ENCODE measurements at regions not wholly inside any gene's neighbourhood (a gene's known extent, or its start where the extent isn't known, plus 50 kb on each side); places are given as distances from the start of the nearest gene placed in this dataset.

GRCh38 chr4:111136967-111137366 lies 514.1 kb upstream of the PITX2 start:
- H3K36me3 ChIP-seq (replicated peaks in 1 of 2; ENCODE audit: control extremely low read depth in 1 of 2, control insufficient read depth in 1 of 2, extremely low read depth in 1 of 2, insufficient read depth in 2 of 2, low read length in 1 of 2), result no peaks in the 10 kb centered on the region
- peaks cover 0 to 6% (median 2%) of the 10 kb centered on the region in 3 donors for H3K9me3 ChIP-seq (ENCODE audit: control extremely low read depth in 1 of 3, control insufficient read depth in 2 of 3, insufficient read depth in 1 of 3, low read length in 2 of 3)
- H3K4me1 Mint-ChIP-seq, result no peaks in the 10 kb centered on the region
- no peaks in the 10 kb centered on the region for H3K27me3 Mint-ChIP-seq
- peaks cover 6% of the 10 kb centered on the region for H3K9me3 Mint-ChIP-seq (ENCODE audit: insufficient read depth)
- H3K79me2 ChIP-seq (ENCODE audit: control insufficient read depth, insufficient read depth, low read length), result no peaks in the 10 kb centered on the region
- TF ChIP-seq, protein P1, sequence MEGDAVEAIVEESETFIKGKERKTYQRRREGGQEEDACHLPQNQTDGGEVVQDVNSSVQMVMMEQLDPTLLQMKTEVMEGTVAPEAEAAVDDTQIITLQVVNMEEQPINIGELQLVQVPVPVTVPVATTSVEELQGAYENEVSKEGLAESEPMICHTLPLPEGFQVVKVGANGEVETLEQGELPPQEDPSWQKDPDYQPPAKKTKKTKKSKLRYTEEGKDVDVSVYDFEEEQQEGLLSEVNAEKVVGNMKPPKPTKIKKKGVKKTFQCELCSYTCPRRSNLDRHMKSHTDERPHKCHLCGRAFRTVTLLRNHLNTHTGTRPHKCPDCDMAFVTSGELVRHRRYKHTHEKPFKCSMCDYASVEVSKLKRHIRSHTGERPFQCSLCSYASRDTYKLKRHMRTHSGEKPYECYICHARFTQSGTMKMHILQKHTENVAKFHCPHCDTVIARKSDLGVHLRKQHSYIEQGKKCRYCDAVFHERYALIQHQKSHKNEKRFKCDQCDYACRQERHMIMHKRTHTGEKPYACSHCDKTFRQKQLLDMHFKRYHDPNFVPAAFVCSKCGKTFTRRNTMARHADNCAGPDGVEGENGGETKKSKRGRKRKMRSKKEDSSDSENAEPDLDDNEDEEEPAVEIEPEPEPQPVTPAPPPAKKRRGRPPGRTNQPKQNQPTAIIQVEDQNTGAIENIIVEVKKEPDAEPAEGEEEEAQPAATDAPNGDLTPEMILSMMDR (IDR thresholded peaks at IDR 0.05), result no peak
- no peak for TF ChIP-seq EZH2 (IDR thresholded peaks at IDR 0.05; ENCODE audit: borderline replicate concordance, insufficient read depth, low read depth, low read length, poor library complexity, severe bottlenecking)
- H3K27ac Mint-ChIP-seq, result no peak overlapping the region
- H3K4me3 Mint-ChIP-seq, result no peak overlapping the region
- no peaks in the 10 kb centered on the region for H3K4me1 ChIP-seq (ENCODE audit: control insufficient read depth in 2 of 2, insufficient read depth in 2 of 2, low read length in 2 of 2)
- no peak overlapping the region for H2AFZ ChIP-seq (ENCODE audit: insufficient read depth, low read depth, low read length, poor library complexity, severe bottlenecking)
- ChIA-PET CTCF (no interaction called here), POLR2A (no interaction called here)
- intact Hi-C loops (cut with micrococcal nuclease), result no loop called here
- H3K9ac ChIP-seq (ENCODE audit: low read length), result no peak overlapping the region
- no peaks in the 10 kb centered on the region for H4K20me1 ChIP-seq (ENCODE audit: control insufficient read depth, insufficient read depth, low read length, poor library complexity, severe bottlenecking)
- DNase-seq, result no peak
- no peak overlapping the region for H3K4me2 ChIP-seq (replicated peaks; ENCODE audit: low read depth, low read length, poor library complexity, severe bottlenecking)
- no peak for ATAC-seq (ENCODE audit: low read depth)
- H3K4me3 ChIP-seq (ENCODE audit: control extremely low read depth in 1 of 5, extremely low read depth in 1 of 5, insufficient read depth in 1 of 5, low read depth in 2 of 5, low read length in 4 of 5), result no peak overlapping the region
- no peak overlapping the region for H3K27ac ChIP-seq (ENCODE audit: low read length in 2 of 2)
- no peaks in the 10 kb centered on the region for H3K27me3 ChIP-seq (replicated peaks in 1 of 4; ENCODE audit: control extremely low read depth in 1 of 4, control insufficient read depth in 3 of 4, insufficient read depth in 4 of 4, low read length in 3 of 4)

- Mint-ChIP-seq H3K27me3 (no peaks in the 10 kb centered on the region), H3K9me3 (ENCODE audit: insufficient read depth) (peaks cover 2% of the 10 kb centered on the region), H3K4me3 (no peak overlapping the region), H3K27ac (no peak overlapping the region), H3K4me1 (no peaks in the 10 kb centered on the region)
- intact Hi-C loops (cut with micrococcal nuclease), result no loop called here
- Histone ChIP-seq H3K36me3 (replicated peaks in 1 of 2; ENCODE audit: control extremely low read depth in 1 of 2, control insufficient read depth in 1 of 2, extremely low read depth in 1 of 2, insufficient read depth in 2 of 2, low read length in 1 of 2) (no peaks in the 10 kb centered on the region), H3K4me3 (ENCODE audit: control extremely low read depth in 1 of 5, extremely low read depth in 1 of 5, insufficient read depth in 1 of 5, low read depth in 2 of 5, low read length in 4 of 5) (no peak overlapping the region), H3K4me1 (ENCODE audit: control insufficient read depth in 2 of 2, insufficient read depth in 2 of 2, low read length in 2 of 2) (no peaks in the 10 kb centered on the region), H3K9me3 (ENCODE audit: control extremely low read depth in 1 of 3, control insufficient read depth in 2 of 3, insufficient read depth in 1 of 3, low read length in 2 of 3) (peaks cover 0 to 2% (median 0%) of the 10 kb centered on the region in 3 donors), H3K4me2 (replicated peaks; ENCODE audit: low read depth, low read length, poor library complexity, severe bottlenecking) (no peak overlapping the region), H3K27ac (ENCODE audit: low read length in 2 of 2) (no peak overlapping the region), H2AFZ (ENCODE audit: insufficient read depth, low read depth, low read length, poor library complexity, severe bottlenecking) (no peak overlapping the region), H3K9ac (ENCODE audit: low read length) (no peak overlapping the region), H3K27me3 (replicated peaks in 1 of 4; ENCODE audit: control extremely low read depth in 1 of 4, control insufficient read depth in 3 of 4, insufficient read depth in 4 of 4, low read length in 3 of 4) (no peaks in the 10 kb centered on the region), H3K79me2 (ENCODE audit: control insufficient read depth, insufficient read depth, low read length) (no peaks in the 10 kb centered on the region), H4K20me1 (ENCODE audit: control insufficient read depth, insufficient read depth, low read length, poor library complexity, severe bottlenecking) (no peaks in the 10 kb centered on the region)
- POLR2A ChIA-PET, result no interaction called here
- CTCF ChIA-PET, result no interaction called here
- TF ChIP-seq, protein P1 (IDR thresholded peaks at IDR 0.05), result no peak
- no peak for TF ChIP-seq EZH2 (IDR thresholded peaks at IDR 0.05; ENCODE audit: borderline replicate concordance, insufficient read depth, low read depth, low read length, poor library complexity, severe bottlenecking)
- ATAC-seq (ENCODE audit: low read depth) (no peak), DNase-seq (no peak)
Measured at GRCh38 chr4:111143510-111143909, 520.6 kb upstream of the PITX2 start.

Measured in B cell (primary cell).